Neural progenitor cell (in vitro differentiated cells): ENCODE measurements at regions not wholly inside any gene's neighbourhood (a gene's known extent, or its start where the extent isn't known, plus 50 kb on each side); places are given as distances from the start of the nearest gene placed in this dataset.
A peak's percentile ranks its signal among the peaks of the same experiment; 100 is the strongest.
"Not testable (repeated sequence)": the region's sequence is repeated elsewhere in the genome, so short reads cannot be mapped to it uniquely, and the experiment has no call there.

Source experiments
- DNase-seq: peaks from one replicate; pipeline ENCODE4 v3.0.0-alpha.2; 2016; ENCODE audit warnings: low spot score
- H2AFZ ChIP-seq: fragments of 200-600 bp; sonication (generic); replicated peaks from 2 replicates; pipeline ENCODE4 v1.6.1; 2016; ENCODE audit warnings: antibody characterized with exemption
- H3F3A ChIP-seq: fragments of 200-600 bp; sonication (generic); 2 replicates; pipeline ENCODE4 v1.6.1; 2016; ENCODE audit warnings: antibody characterized with exemption, low read depth
- H3K27ac ChIP-seq: fragments of 200-600 bp; sonication (generic); 2 replicates; pipeline ENCODE4 v1.5.1; 2016; ENCODE audit warnings: mild to moderate bottlenecking
- H3K27me3 ChIP-seq: fragments of 200-600 bp; sonication (generic); 2 replicates; pipeline ENCODE4 v1.6.1; 2016; ENCODE audit warnings: mild to moderate bottlenecking, moderate library complexity
- H3K36me3 ChIP-seq: fragments of 200-600 bp; sonication (generic); 2 replicates; pipeline ENCODE4 v1.5.1; 2016
- H3K4me1 ChIP-seq: fragments of 200-600 bp; sonication (generic); 2 replicates; pipeline ENCODE4 v1.6.1; 2016; ENCODE audit warnings: mixed run types
- H3K4me2 ChIP-seq: fragments of 200-600 bp; sonication (generic); 2 replicates; pipeline ENCODE4 v1.6.1; 2016
- H3K4me3 ChIP-seq: fragments of 200-600 bp; sonication (generic); 2 replicates; pipeline ENCODE4 v1.5.1; 2016
- H3K79me2 ChIP-seq: fragments of 200-600 bp; sonication (generic); 2 replicates; pipeline ENCODE4 v1.6.1; 2016; ENCODE audit warnings: low read depth
- H3K9ac ChIP-seq: fragments of 200-600 bp; sonication (generic); 2 replicates; pipeline ENCODE4 v1.6.1; 2016
- H3K9me3 ChIP-seq: fragments of 200-600 bp; sonication (generic); 2 replicates; pipeline ENCODE4 v1.5.1; 2016; ENCODE audit warnings: low read depth
- H4K20me1 ChIP-seq: fragments of 200-600 bp; sonication (generic); 2 replicates; pipeline ENCODE4 v1.6.1; 2016; ENCODE audit warnings: low read depth
- H3K27ac Mint-ChIP-seq: 3 replicates; pipeline ENCODE4 v1.8.0; 2021; ENCODE audit warnings: mixed read lengths
- H3K27me3 Mint-ChIP-seq: 2 replicates; pipeline ENCODE4 v1.8.0; 2022; ENCODE audit warnings: low read depth, mild to moderate bottlenecking, inconsistent platforms, moderate library complexity, mixed read lengths; ENCODE audit not compliant: insufficient read depth
- H3K36me3 Mint-ChIP-seq: 3 replicates; pipeline ENCODE4 v1.8.0; 2021; ENCODE audit warnings: mixed read lengths
- H3K4me1 Mint-ChIP-seq: 3 replicates; pipeline ENCODE4 v1.8.0; 2021; ENCODE audit warnings: mixed read lengths
- H3K4me3 Mint-ChIP-seq: 3 replicates; pipeline ENCODE4 v1.8.0; 2021; ENCODE audit warnings: mild to moderate bottlenecking, moderate library complexity, mixed read lengths
- H3K9me3 Mint-ChIP-seq: 3 replicates; pipeline ENCODE4 v1.8.0; 2020; ENCODE audit warnings: mixed read lengths
- CTCF ChIP-seq: fragments of 200-600 bp; sonication (generic); IDR thresholded peaks from 2 replicates; pipeline ENCODE4 v1.5.1; 2017; ENCODE audit warnings: antibody characterized with exemption, mild to moderate bottlenecking
- EZH2 ChIP-seq: fragments of 200-600 bp; sonication (generic); IDR thresholded peaks from 2 replicates; pipeline ENCODE4 v1.6.1; 2017; ENCODE audit warnings: antibody characterized with exemption, mild to moderate bottlenecking, moderate library complexity
- EZH2phosphoT487 ChIP-seq: fragments of 200-600 bp; sonication (generic); IDR thresholded peaks from 2 replicates; pipeline ENCODE4 v1.6.1; 2017; ENCODE audit warnings: antibody characterized with exemption

- no peak for DNase-seq
- TF ChIP-seq EZH2phosphoT487 (no peak), EZH2 (no peak), CTCF (no peak)
- Histone ChIP-seq H2AFZ (no peak overlapping the region), H3K4me2 (no peak overlapping the region), H3K36me3 (no peaks in the 10 kb centered on the region), H3K9me3 (no peaks in the 10 kb centered on the region), H3F3A (no peaks in the 10 kb centered on the region), H3K9ac (no peak overlapping the region), H3K27me3 (no peaks in the 10 kb centered on the region), H4K20me1 (no peaks in the 10 kb centered on the region), H3K4me3 (no peak overlapping the region), H3K27ac (no peak overlapping the region), H3K79me2 (no peaks in the 10 kb centered on the region), H3K4me1 (peaks cover 33% of the 10 kb centered on the region)
- H3K4me1 Mint-ChIP-seq: peaks cover 13% of the 10 kb centered on the region
- H3K4me3 Mint-ChIP-seq: no peak overlapping the region
- H3K27me3 Mint-ChIP-seq: no peaks in the 10 kb centered on the region
- peaks cover 5% of the 10 kb centered on the region for H3K9me3 Mint-ChIP-seq
- no peak overlapping the region for H3K27ac Mint-ChIP-seq
- H3K36me3 Mint-ChIP-seq: no peaks in the 10 kb centered on the region
Observed at GRCh38 chr2:237000481-237000880, 85.2 kb upstream of the COPS8 start.

GRCh38 chr2:237005341-237005740, 80.3 kb upstream of the COPS8 start:
- H3K4me1 Mint-ChIP-seq, H3K27me3 Mint-ChIP-seq, H3K4me1 ChIP-seq, H2AFZ ChIP-seq, H3K4me3 Mint-ChIP-seq, H3K27ac ChIP-seq, H3K9ac ChIP-seq, H3K27me3 ChIP-seq, H3K27ac Mint-ChIP-seq, H3K4me3 ChIP-seq, H3F3A ChIP-seq, H3K79me2 ChIP-seq, H3K36me3 ChIP-seq, H3K9me3 ChIP-seq, H4K20me1 ChIP-seq, DNase-seq, H3K36me3 Mint-ChIP-seq, H3K4me2 ChIP-seq, H3K9me3 Mint-ChIP-seq: not testable (repeated sequence)

- Histone ChIP-seq H3K9me3 (no peaks in the 10 kb centered on the region), H3K4me2 (peak overlapping the region; percentile 38), H4K20me1 (no peaks in the 10 kb centered on the region), H3F3A (peaks cover 20% of the 10 kb centered on the region), H3K79me2 (no peaks in the 10 kb centered on the region), H3K27me3 (no peaks in the 10 kb centered on the region), H3K36me3 (no peaks in the 10 kb centered on the region), H3K4me1 (peaks cover 23% of the 10 kb centered on the region), H3K9ac (no peak overlapping the region), H3K4me3 (no peak overlapping the region), H2AFZ (no peak overlapping the region), H3K27ac (no peak overlapping the region)
- no peak for DNase-seq
- Mint-ChIP-seq H3K27ac (no peak overlapping the region), H3K4me1 (peaks cover 22% of the 10 kb centered on the region), H3K9me3 (peaks cover 5% of the 10 kb centered on the region), H3K27me3 (peaks cover 14% of the 10 kb centered on the region), H3K36me3 (no peaks in the 10 kb centered on the region), H3K4me3 (no peak overlapping the region)
- no peak for TF ChIP-seq EZH2
- no peak for TF ChIP-seq CTCF
- TF ChIP-seq EZH2phosphoT487: no peak
Observed at GRCh38 chr2:237011206-237011795, 74.4 kb upstream of the COPS8 start.

GRCh38 chr2:237012004-237012403, 73.7 kb upstream of the COPS8 start:
- no peak overlapping the region for H3K4me3 ChIP-seq
- TF ChIP-seq EZH2phosphoT487 (no peak), CTCF (no peak), EZH2 (no peak)
- H3K9me3 ChIP-seq: no peaks in the 10 kb centered on the region
- Mint-ChIP-seq H3K4me1 (peaks cover 29% of the 10 kb centered on the region), H3K4me3 (no peak overlapping the region), H3K9me3 (peaks cover 5% of the 10 kb centered on the region), H3K27ac (peak overlapping the region; percentile 33), H3K36me3 (no peaks in the 10 kb centered on the region), H3K27me3 (peaks cover 14% of the 10 kb centered on the region)
- DNase-seq: peak; percentile 80
- H3K9ac ChIP-seq: no peak overlapping the region
- H3K79me2 ChIP-seq: no peaks in the 10 kb centered on the region
- H3K4me1 ChIP-seq: peaks cover 23% of the 10 kb centered on the region
- H2AFZ ChIP-seq: no peak overlapping the region
- no peaks in the 10 kb centered on the region for H3K27me3 ChIP-seq
- no peaks in the 10 kb centered on the region for H3K36me3 ChIP-seq
- no peaks in the 10 kb centered on the region for H4K20me1 ChIP-seq
- peaks cover 20% of the 10 kb centered on the region for H3F3A ChIP-seq
- peak overlapping the region; percentile 38 for H3K4me2 ChIP-seq
- H3K27ac ChIP-seq: no peak overlapping the region
